Esophagus squamous epithelium (tissue), 5 donors: ENCODE measurements at regions not wholly inside any gene's neighbourhood (a gene's known extent, or its start where the extent isn't known, plus 50 kb on each side); places are given as distances from the start of the nearest gene placed in this dataset.
"Not testable (repeated sequence)": the region's sequence is repeated elsewhere in the genome, so short reads cannot be mapped to it uniquely, and the experiment has no call there.

ENCODE experiments used
- DNase-seq: peaks from one replicate; lab custom pipeline; 2025; lab: John Stamatoyannopoulos, UW
- H3K27ac ChIP-seq, 4 donors: fragments of 200-600 bp; sonication (generic); one replicate each; pipeline ENCODE4 v1.5.1; 2016 to 2019; ENCODE audit warnings: mild to moderate bottlenecking in 1 of 4
- H3K27me3 ChIP-seq, 4 donors: fragments of 200-600 bp; sonication (generic); 1 replicate in 3 of 4; 2 replicates in 1 of 4; pipeline versions ENCODE4 v1.5.1 to v1.6.0; 2017 to 2021; ENCODE audit warnings: antibody characterized with exemption in 1 of 4
- H3K36me3 ChIP-seq, 3 donors: fragments of 200-600 bp; sonication (generic); one replicate each; pipeline ENCODE4 v1.5.1; 2016 to 2019
- H3K4me1 ChIP-seq, 3 donors: fragments of 200-600 bp; sonication (generic); one replicate each; pipeline ENCODE4 v1.5.1; 2017 to 2019
- H3K4me3 ChIP-seq, 4 donors: fragments of 200-600 bp; sonication (generic); 1 replicate in 3 of 4; 2 replicates in 1 of 4; pipeline ENCODE4 v1.5.1; 2016 to 2019; ENCODE audit warnings: mild to moderate bottlenecking in 2 of 4, moderate library complexity in 1 of 4
- H3K9me3 ChIP-seq, 3 donors: fragments of 200-600 bp; sonication (generic); one replicate each; pipeline ENCODE4 v1.5.1; 2016 to 2019
- CTCF ChIP-seq, 6 experiments: fragments of 450-650 bp in 4 of 6; fragments of 200-600 bp in 2 of 6; sonication (generic) in 2 of 6; IDR thresholded peaks; one replicate each; pipeline ENCODE4 v1.5.1; 2016 to 2019; ENCODE audit warnings: antibody characterized with exemption in 6 of 6, mild to moderate bottlenecking in 4 of 6, moderate library complexity in 4 of 6
- POLR2A ChIP-seq, 4 donors: fragments of 450-650 bp; IDR thresholded peaks; one replicate each; pipeline ENCODE4 v1.6.1; 2017; ENCODE audit warnings: antibody characterized with exemption in 4 of 4, mild to moderate bottlenecking in 4 of 4, moderate library complexity in 3 of 4
- WGBS, 2 donors: methylation state at CpG; one replicate each; pipeline ENCODE4 v1.1.5; 2018; 5-methylcytosine and 5-hydroxymethylcytosine counted together
- intact Hi-C: fragments of 100-400 bp; cut with DNase I; formaldehyde crosslinking; loops from one replicate; pipeline ENCODE4 v1.15.0; 2022
- donor health status: DM: yes; HTN: yes; CAD: no.

GRCh38 chr5:52277101-52277500 is 510.6 kb upstream of the ITGA1 start:
- Histone ChIP-seq H3K4me1 (no peaks in the 10 kb centered on the region), H3K4me3 (no peak overlapping the region), H3K36me3 (no peaks in the 10 kb centered on the region), H3K9me3 (peaks cover 0 to 5% (median 0%) of the 10 kb centered on the region in 3 donors), H3K27ac (no peak overlapping the region), H3K27me3 (no peaks in the 10 kb centered on the region)
- TF ChIP-seq CTCF (IDR thresholded peaks at IDR 0.05) (no peak), POLR2A (IDR thresholded peaks at IDR 0.05) (no peak)
- WGBS, 2 donors = 81 to 91% methylated on average over 2 of the region's 2 CpGs
- no peak for DNase-seq
- intact Hi-C loops = no loop called here

DNA sequence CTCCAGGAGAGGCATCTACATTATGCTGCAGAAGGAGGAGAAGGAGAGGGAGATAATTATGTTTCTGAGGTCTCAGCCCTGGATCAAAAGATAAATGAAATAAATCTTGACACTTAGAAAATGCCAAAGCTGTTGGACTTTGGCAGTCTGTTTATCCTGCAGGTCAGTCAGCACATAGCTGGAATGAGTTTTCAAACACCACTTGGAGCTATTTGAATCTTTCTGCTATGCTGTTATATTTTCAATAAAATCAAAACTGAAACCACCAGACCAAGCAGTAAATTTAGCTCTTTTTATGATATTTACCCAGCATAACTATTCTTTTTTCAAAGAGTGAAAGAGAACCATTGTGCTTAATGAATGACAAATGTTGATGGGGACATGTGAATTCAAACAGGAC is 505.1 kb upstream of the ITGA1 start:
- peaks cover 0 to 5% (median 0%) of the 10 kb centered on the region in 3 donors for H3K9me3 ChIP-seq
- H3K27me3 ChIP-seq = no peaks in the 10 kb centered on the region
- H3K27ac ChIP-seq = no peak overlapping the region
- TF ChIP-seq CTCF (IDR thresholded peaks at IDR 0.05) (no peak), POLR2A (IDR thresholded peaks at IDR 0.05) (no peak)
- H3K36me3 ChIP-seq = no peaks in the 10 kb centered on the region
- no peak overlapping the region for H3K4me3 ChIP-seq
- intact Hi-C loops = no loop called here
- DNase-seq = no peak
- H3K4me1 ChIP-seq = no peaks in the 10 kb centered on the region

GRCh38 chr5:52283221-52283620 is 504.5 kb upstream of the ITGA1 start:
- no peak for DNase-seq
- Histone ChIP-seq H3K27me3 (no peaks in the 10 kb centered on the region), H3K4me3 (no peak overlapping the region), H3K4me1 (no peaks in the 10 kb centered on the region), H3K9me3 (peaks cover 0 to 2% (median 0%) of the 10 kb centered on the region in 3 donors), H3K36me3 (no peaks in the 10 kb centered on the region), H3K27ac (no peak overlapping the region)
- WGBS, 2 donors = 43 to 52% methylated on average over 1 of the region's 1 CpG
- TF ChIP-seq CTCF (IDR thresholded peaks at IDR 0.05) (no peak), POLR2A (IDR thresholded peaks at IDR 0.05) (no peak)
- intact Hi-C loops = no loop called here

DNA sequence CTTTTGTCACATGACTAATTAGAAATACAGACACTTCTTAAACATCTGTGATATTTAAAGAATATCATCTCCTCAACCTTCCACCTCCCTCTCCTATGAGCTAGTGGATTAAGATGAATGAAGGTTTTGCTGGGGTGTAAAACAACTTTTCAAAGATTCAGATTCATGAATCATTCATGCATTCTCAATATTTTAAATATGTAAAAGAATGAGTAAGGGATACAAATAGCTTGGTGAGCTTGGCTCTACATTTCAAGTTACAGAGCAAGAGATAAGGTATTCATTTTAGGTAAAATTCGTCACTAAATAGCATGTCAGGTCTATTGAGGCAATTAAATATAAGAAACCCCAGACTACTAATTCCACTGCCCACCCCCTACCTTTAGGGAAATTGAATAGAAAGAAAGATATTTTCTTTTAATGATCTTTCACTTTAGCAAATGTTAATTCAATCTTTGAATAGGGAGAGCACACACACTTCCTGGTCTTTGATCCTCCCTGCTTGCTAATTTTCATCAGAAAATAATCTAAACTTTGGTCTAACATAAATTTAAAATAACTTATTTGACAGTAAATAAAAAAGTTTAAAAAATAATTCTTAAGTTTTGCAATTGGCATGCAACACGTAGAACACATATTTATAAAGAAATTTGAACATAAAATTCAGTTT is 486.9 kb upstream of the ITGA1 start:
- H3K27ac ChIP-seq = no peak overlapping the region
- no peaks in the 10 kb centered on the region for H3K36me3 ChIP-seq
- no peak for DNase-seq
- intact Hi-C loops = no loop called here
- WGBS, 2 donors = 49 to 53% methylated on average over 2 of the region's 2 CpGs
- no peaks in the 10 kb centered on the region for H3K27me3 ChIP-seq
- TF ChIP-seq POLR2A (IDR thresholded peaks at IDR 0.05) = no peak
- no peak for TF ChIP-seq CTCF (IDR thresholded peaks at IDR 0.05)
- no peak overlapping the region for H3K4me3 ChIP-seq
- H3K9me3 ChIP-seq = peaks cover 0 to 30% (median 10%) of the 10 kb centered on the region in 3 donors
- H3K4me1 ChIP-seq = no peaks in the 10 kb centered on the region

- H3K4me1 ChIP-seq, intact Hi-C loops, DNase-seq, H3K27ac ChIP-seq, H3K36me3 ChIP-seq, H3K4me3 ChIP-seq, H3K27me3 ChIP-seq: not testable (repeated sequence)
- peaks cover 0 to 35% (median 10%) of the 10 kb centered on the region in 3 donors for H3K9me3 ChIP-seq
- 74 to 79% methylated on average over 9 of the region's 9 CpGs for WGBS, 2 donors
These were observed 482.9 kb upstream of the ITGA1 start for GRCh38 chr5:52304816-52305215.
